Esophagus muscularis mucosa (tissue), 4 donors: ENCODE measurements at regions not wholly inside any gene's neighbourhood (a gene's known extent, or its start where the extent isn't known, plus 50 kb on each side); places are given as distances from the start of the nearest gene placed in this dataset.

ENCODE experiments used
- DNase-seq: peaks from one replicate; pipeline ENCODE4 v3.0.0-alpha.2; 2017; ENCODE audit errors: extremely low spot score
- H3K27ac ChIP-seq, 4 donors: fragments of 200-600 bp; sonication (generic); replicated peaks in 1 of 4; 1 replicate in 3 of 4; 2 replicates in 1 of 4; pipeline ENCODE4 v1.5.1; 2016 to 2019; ENCODE audit warnings: mild to moderate bottlenecking in 1 of 4
- H3K27me3 ChIP-seq, 4 donors: fragments of 200-600 bp; sonication (generic); one replicate each; pipeline versions ENCODE4 v1.5.1 to v1.6.0; 2016 to 2019
- H3K36me3 ChIP-seq, 4 donors: fragments of 200-600 bp; sonication (generic); one replicate each; pipeline ENCODE4 v1.5.1; 2016 to 2019
- H3K4me1 ChIP-seq, 4 donors: fragments of 200-600 bp; sonication (generic); one replicate each; pipeline ENCODE4 v1.5.1; 2016 to 2019
- H3K4me3 ChIP-seq, 4 donors: fragments of 200-600 bp; sonication (generic); 1 replicate in 2 of 4; 2 replicates in 2 of 4; pipeline ENCODE4 v1.5.1; 2016 to 2019; ENCODE audit warnings: mild to moderate bottlenecking in 4 of 4, moderate library complexity in 1 of 4
- H3K9me3 ChIP-seq, 4 donors: fragments of 200-600 bp; sonication (generic); 1 replicate in 3 of 4; 2 replicates in 1 of 4; pipeline ENCODE4 v1.5.1; 2016 to 2019
- EP300 ChIP-seq: sonication (generic); formaldehyde crosslinking; IDR thresholded peaks from one replicate; pipeline ENCODE4 v1.6.1; 2017; ENCODE audit warnings: antibody characterized with exemption
- POLR2A ChIP-seq: fragments of 450-650 bp; IDR thresholded peaks from one replicate; pipeline ENCODE4 v1.6.1; 2017; ENCODE audit warnings: antibody characterized with exemption, moderate library complexity, mild to moderate bottlenecking, low read depth
- POLR2AphosphoS5 ChIP-seq, 2 donors: sonication (generic); formaldehyde crosslinking; IDR thresholded peaks; one replicate each; pipeline ENCODE4 v1.6.1; 2017; ENCODE audit warnings: antibody characterized with exemption in 2 of 2
- WGBS: methylation state at CpG from one replicate; pipeline ENCODE4 v1.1.5; 2018; 5-methylcytosine and 5-hydroxymethylcytosine counted together
- intact Hi-C: fragments of 100-400 bp; cut with DNase I; formaldehyde crosslinking; loops from one replicate; pipeline ENCODE4 v1.15.1; 2023
- TF ChIP-seq, protein P1 (sequence below), 3 experiments: fragments of 200-600 bp in 2 of 3; fragments of 450-650 bp in 1 of 3; sonication (generic) in 2 of 3; IDR thresholded peaks; one replicate each; pipeline ENCODE4 v1.5.1; 2017 to 2019; ENCODE audit warnings: antibody characterized with exemption in 3 of 3, mild to moderate bottlenecking in 2 of 3, moderate library complexity in 1 of 3

DNA sequence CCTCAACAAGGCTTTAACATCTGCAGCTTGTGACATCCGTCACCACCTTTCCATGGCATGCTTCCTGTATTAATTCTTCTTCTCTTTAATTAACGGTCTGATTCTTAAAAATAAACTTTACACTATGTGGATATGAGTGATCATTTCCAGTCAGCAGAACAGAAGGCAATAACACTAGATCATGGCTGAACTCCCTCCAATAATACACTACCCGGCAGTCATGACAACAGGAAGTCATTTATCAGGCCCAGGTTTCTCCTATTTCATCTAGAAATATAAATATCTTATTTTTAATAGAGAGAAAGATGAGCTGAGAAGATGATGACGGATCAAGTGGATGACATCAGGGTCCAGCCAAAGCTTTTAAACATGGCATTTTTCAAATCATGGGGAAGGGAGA lies 792.2 kb downstream of the SLC4A3 start:
- Histone ChIP-seq H3K4me1 (no peaks in the 10 kb centered on the region), H3K4me3 (no peak overlapping the region), H3K27ac (no peak overlapping the region), H3K36me3 (no peaks in the 10 kb centered on the region), H3K27me3 (no peaks in the 10 kb centered on the region), H3K9me3 (peaks cover 0 to 6% (median 0%) of the 10 kb centered on the region in 4 donors)
- TF ChIP-seq POLR2A (no peak), EP300 (no peak), POLR2AphosphoS5 (IDR thresholded peaks at IDR 0.05) (no peak)
- TF ChIP-seq, protein P1, sequence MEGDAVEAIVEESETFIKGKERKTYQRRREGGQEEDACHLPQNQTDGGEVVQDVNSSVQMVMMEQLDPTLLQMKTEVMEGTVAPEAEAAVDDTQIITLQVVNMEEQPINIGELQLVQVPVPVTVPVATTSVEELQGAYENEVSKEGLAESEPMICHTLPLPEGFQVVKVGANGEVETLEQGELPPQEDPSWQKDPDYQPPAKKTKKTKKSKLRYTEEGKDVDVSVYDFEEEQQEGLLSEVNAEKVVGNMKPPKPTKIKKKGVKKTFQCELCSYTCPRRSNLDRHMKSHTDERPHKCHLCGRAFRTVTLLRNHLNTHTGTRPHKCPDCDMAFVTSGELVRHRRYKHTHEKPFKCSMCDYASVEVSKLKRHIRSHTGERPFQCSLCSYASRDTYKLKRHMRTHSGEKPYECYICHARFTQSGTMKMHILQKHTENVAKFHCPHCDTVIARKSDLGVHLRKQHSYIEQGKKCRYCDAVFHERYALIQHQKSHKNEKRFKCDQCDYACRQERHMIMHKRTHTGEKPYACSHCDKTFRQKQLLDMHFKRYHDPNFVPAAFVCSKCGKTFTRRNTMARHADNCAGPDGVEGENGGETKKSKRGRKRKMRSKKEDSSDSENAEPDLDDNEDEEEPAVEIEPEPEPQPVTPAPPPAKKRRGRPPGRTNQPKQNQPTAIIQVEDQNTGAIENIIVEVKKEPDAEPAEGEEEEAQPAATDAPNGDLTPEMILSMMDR (IDR thresholded peaks at IDR 0.05), result no peak
- 37% methylated on average over 4 of the region's 4 CpGs for WGBS
- no peak for DNase-seq
- intact Hi-C loops, result no loop called here

DNA sequence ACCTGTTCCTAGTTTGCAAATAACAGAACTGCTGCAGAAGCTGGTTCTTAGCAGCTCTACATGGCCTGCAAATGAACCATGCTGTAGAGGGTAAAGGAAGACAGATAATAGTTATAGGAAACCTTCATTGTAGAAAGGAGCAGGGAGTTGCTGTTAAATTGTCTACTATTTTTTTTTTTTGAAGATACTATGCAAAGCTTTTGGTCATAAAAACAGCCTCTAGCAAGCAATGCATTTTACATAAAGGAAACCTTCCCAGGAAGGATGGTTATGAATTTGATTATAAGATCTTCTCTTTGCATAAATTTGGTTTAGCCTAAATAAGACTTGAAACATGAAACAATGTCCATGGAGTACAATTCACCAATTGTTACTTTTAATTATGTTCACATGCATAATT lies 793.4 kb downstream of the SLC4A3 start:
- peaks cover 0 to 6% (median 0%) of the 10 kb centered on the region in 4 donors for H3K9me3 ChIP-seq
- no peaks in the 10 kb centered on the region for H3K36me3 ChIP-seq
- no peak overlapping the region for H3K4me3 ChIP-seq
- TF ChIP-seq POLR2A (no peak), EP300 (no peak), POLR2AphosphoS5 (IDR thresholded peaks at IDR 0.05) (no peak)
- TF ChIP-seq, protein P1 (IDR thresholded peaks at IDR 0.05), result no peak
- no peak for DNase-seq
- H3K4me1 ChIP-seq, result no peaks in the 10 kb centered on the region
- intact Hi-C loops, result no loop called here
- no peaks in the 10 kb centered on the region for H3K27me3 ChIP-seq
- no peak overlapping the region for H3K27ac ChIP-seq

DNA sequence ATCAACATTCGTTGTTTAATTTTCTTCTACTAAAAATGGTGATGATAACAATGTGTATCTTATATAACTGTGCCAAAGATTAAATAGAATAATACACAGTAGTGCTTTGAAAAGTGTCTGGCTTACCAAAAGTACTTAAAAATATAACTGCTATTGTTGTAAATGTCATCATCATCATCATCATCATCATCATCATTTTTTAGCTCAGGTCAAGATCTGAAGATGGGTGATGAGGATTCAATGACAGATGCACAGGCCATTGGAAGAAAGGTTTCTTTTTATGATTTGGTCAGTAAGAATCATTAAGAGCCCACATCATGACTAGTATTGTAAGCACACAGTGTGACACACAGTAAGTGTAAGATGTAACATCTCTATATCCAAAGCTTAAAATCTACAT lies 795.2 kb downstream of the SLC4A3 start:
- Histone ChIP-seq H3K9me3 (peaks cover 0 to 6% (median 0%) of the 10 kb centered on the region in 4 donors), H3K4me1 (no peaks in the 10 kb centered on the region), H3K27me3 (no peaks in the 10 kb centered on the region), H3K36me3 (no peaks in the 10 kb centered on the region), H3K4me3 (no peak overlapping the region), H3K27ac (no peak overlapping the region)
- 88% methylated on average over 1 of the region's 1 CpG for WGBS
- no peak for DNase-seq
- TF ChIP-seq EP300 (no peak), POLR2AphosphoS5 (IDR thresholded peaks at IDR 0.05) (no peak), POLR2A (no peak)
- TF ChIP-seq, protein P1 (IDR thresholded peaks at IDR 0.05), result no peak
- intact Hi-C loops, result no loop called here

GRCh38 chr2:220424561-220424960 lies 797.1 kb downstream of the SLC4A3 start:
- no peak for DNase-seq
- no peaks in the 10 kb centered on the region for H3K4me1 ChIP-seq
- H3K4me3 ChIP-seq, result no peak overlapping the region
- H3K9me3 ChIP-seq, result peaks cover 0 to 6% (median 0%) of the 10 kb centered on the region in 4 donors
- 32% methylated on average over 2 of the region's 2 CpGs for WGBS
- TF ChIP-seq POLR2A, result no peak
- TF ChIP-seq, protein P1 (IDR thresholded peaks at IDR 0.05), result no peak
- no peaks in the 10 kb centered on the region for H3K36me3 ChIP-seq
- intact Hi-C loops, result no loop called here
- no peaks in the 10 kb centered on the region for H3K27me3 ChIP-seq
- no peak overlapping the region for H3K27ac ChIP-seq

- Histone ChIP-seq H3K27ac (no peak overlapping the region), H3K4me3 (no peak overlapping the region), H3K27me3 (no peaks in the 10 kb centered on the region), H3K9me3 (no peaks in the 10 kb centered on the region), H3K36me3 (no peaks in the 10 kb centered on the region), H3K4me1 (no peaks in the 10 kb centered on the region)
- WGBS, result 74% methylated on average over 2 of the region's 2 CpGs
- no peak for DNase-seq
- intact Hi-C loops, result no loop called here
- no peak for TF ChIP-seq EP300
- TF ChIP-seq POLR2AphosphoS5 (IDR thresholded peaks at IDR 0.05), result no peak
- TF ChIP-seq, protein P1 (IDR thresholded peaks at IDR 0.05), result no peak
- TF ChIP-seq POLR2A, result no peak
Measured at GRCh38 chr2:220432645-220433044, 805.2 kb downstream of the SLC4A3 start.
